ENCODE measurements at regions not wholly inside any gene's neighbourhood (a gene's known extent, or its start where the extent isn't known, plus 50 kb on each side); places are given as distances from the start of the nearest gene placed in this dataset. TPM values are rescaled to one million over a fixed set of nuclear protein-coding genes. Genes with fewer than 3 reads are reported as not detected.

DNA sequence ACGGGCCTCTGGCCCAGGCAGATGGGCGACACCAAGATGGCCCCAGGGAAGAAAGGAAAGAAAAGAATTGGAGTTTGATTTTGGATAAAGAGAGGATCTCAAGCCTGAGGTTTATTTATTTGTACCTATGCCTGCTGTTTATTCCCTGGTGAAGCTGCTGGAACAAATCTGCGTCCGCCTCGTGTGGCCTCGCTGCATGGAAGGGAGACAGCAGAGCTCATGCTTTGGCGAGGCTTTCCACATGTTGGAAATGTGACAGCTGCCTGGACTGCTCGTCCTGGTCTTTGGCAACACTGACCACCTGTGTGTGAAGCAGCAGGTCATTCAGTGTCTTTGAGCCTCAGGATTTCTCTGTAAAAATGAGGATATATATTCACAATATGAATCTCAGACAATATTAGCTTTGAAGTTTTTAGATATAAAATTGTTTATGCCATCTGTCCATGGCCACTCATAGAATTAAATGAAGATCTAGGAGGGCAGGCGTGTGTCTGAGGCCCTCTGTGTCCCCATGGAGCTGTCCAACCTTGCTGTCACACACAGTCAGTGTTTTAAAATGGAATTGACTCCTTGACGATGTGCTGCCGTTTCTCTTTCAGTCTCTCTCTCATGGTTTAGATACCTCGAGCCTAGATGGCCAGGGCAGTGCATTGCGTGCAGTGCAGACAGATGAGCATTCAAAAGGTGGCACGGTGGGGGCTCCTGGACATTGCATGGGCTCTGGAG, 94.3 kb downstream of the SOCS6 start:
- intact Hi-C loops (cut with DNase I; ENCODE audit: low total_unique reads) = no loop called here

DNA sequence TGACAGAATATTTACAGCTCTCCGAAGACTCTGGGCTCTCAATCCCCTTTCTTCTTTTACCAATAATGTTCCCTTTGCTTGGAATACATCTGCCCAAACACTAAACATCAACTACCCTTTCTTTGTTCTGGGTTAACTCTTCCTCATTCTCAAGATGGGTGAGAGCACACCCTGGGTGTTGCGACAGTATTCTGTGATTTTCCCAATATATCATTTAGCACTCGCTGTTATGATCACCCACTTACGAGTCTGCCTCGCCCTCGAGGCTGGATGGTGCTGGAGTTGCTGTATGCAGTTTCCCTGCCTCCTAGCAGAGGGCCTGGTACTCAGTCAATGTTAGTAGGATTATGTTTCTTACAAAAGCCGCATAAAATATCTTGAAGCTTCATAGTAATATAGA, 93.2 kb downstream of the SOCS6 start:
- intact Hi-C loops (cut with DNase I; ENCODE audit: low total_unique reads) = no loop called here
- Histone ChIP-seq H3K36me3 (no peaks in the 10 kb centered on the region), H3K27ac (no peak overlapping the region)

More for the DNA sequence above, 94.3 kb downstream of the SOCS6 start:
- H3K36me3 ChIP-seq = no peaks in the 10 kb centered on the region
- H3K4me3 ChIP-seq = no peak overlapping the region
- H3K9me3 ChIP-seq = no peaks in the 10 kb centered on the region
- no peaks in the 10 kb centered on the region for H3K27me3 ChIP-seq
- no peak for DNase-seq
- no peak overlapping the region for H3K27ac ChIP-seq
- H3K4me1 ChIP-seq = no peaks in the 10 kb centered on the region
- TF ChIP-seq POLR2A (IDR thresholded peaks at IDR 0.05) = no peak
- no peak for TF ChIP-seq CTCF (IDR thresholded peaks at IDR 0.05)

GRCh38 chr18:70380915-70381896, 92.4 kb downstream of the SOCS6 start:
- no peak for DNase-seq
- H3K4me1 ChIP-seq = no peaks in the 10 kb centered on the region
- intact Hi-C loops (cut with DNase I; ENCODE audit: low total_unique reads) = no loop called here

More for the DNA sequence above, 93.2 kb downstream of the SOCS6 start:
- TF ChIP-seq POLR2A (IDR thresholded peaks at IDR 0.05) = no peak
- no peak for TF ChIP-seq CTCF (IDR thresholded peaks at IDR 0.05)
- Histone ChIP-seq H3K9me3 (no peaks in the 10 kb centered on the region), H3K4me1 (no peaks in the 10 kb centered on the region), H3K4me3 (no peak overlapping the region), H3K27me3 (no peaks in the 10 kb centered on the region)
- no peak for DNase-seq

More at GRCh38 chr18:70380915-70381896, 92.4 kb downstream of the SOCS6 start:
- TF ChIP-seq POLR2A (IDR thresholded peaks at IDR 0.05) = no peak
- no peak for TF ChIP-seq CTCF (IDR thresholded peaks at IDR 0.05)
- H3K27ac ChIP-seq = no peak overlapping the region
- H3K9me3 ChIP-seq = no peaks in the 10 kb centered on the region
- H3K36me3 ChIP-seq = no peaks in the 10 kb centered on the region
- no peaks in the 10 kb centered on the region for H3K27me3 ChIP-seq
- no peak overlapping the region for H3K4me3 ChIP-seq

Small RNA genes lying in the stretch of these regions (small RNA-seq; reads per million reads assigned to genes)
- not detected for gene RN7SL795P

Measured in uterus (tissue), 3 donors.